Sigmoid colon (tissue), 6 donors: ENCODE measurements at regions not wholly inside any gene's neighbourhood (a gene's known extent, or its start where the extent isn't known, plus 50 kb on each side); places are given as distances from the start of the nearest gene placed in this dataset.

Source experiments
- DNase-seq: peaks from one replicate; pipeline ENCODE4 v3.0.0-alpha.2; 2019
- H3K27ac ChIP-seq, 4 donors: fragments of 200-600 bp; sonication (generic); one replicate each; pipeline ENCODE4 v1.5.1; 2016 to 2019; ENCODE audit warnings: mild to moderate bottlenecking in 1 of 4
- H3K27me3 ChIP-seq, 3 donors: fragments of 200-600 bp; sonication (generic); one replicate each; pipeline ENCODE4 v1.5.1; 2019; ENCODE audit warnings: mild to moderate bottlenecking in 1 of 3
- H3K36me3 ChIP-seq, 4 donors: fragments of 200-600 bp; sonication (generic); one replicate each; pipeline ENCODE4 v1.5.1; 2016 to 2019
- H3K4me1 ChIP-seq, 4 donors: fragments of 200-600 bp; sonication (generic); one replicate each; pipeline ENCODE4 v1.5.1; 2017 to 2019
- H3K4me3 ChIP-seq, 4 donors: fragments of 200-600 bp; sonication (generic); one replicate each; pipeline ENCODE4 v1.5.1; 2017 to 2019; ENCODE audit warnings: mild to moderate bottlenecking in 2 of 4, moderate library complexity in 1 of 4
- H3K9me3 ChIP-seq, 4 donors: fragments of 200-600 bp in 3 of 4; sonication (generic) in 3 of 4; one replicate each; pipeline versions ENCODE4 v1.5.1 to v1.6.1; 2013 to 2019
- CTCF ChIP-seq, 4 experiments: fragments of 450-650 bp in 3 of 4; fragments of 200-600 bp in 1 of 4; IDR thresholded peaks; one replicate each; pipeline ENCODE4 v1.5.1; 2016 to 2019; ENCODE audit warnings: antibody characterized with exemption in 4 of 4, mild to moderate bottlenecking in 3 of 4, moderate library complexity in 2 of 4
- EP300 ChIP-seq, 4 donors: sonication (generic); formaldehyde crosslinking; IDR thresholded peaks; one replicate each; pipeline ENCODE4 v1.6.1; 2017; ENCODE audit warnings: antibody characterized with exemption in 4 of 4
- POLR2A ChIP-seq, 2 donors: fragments of 450-650 bp; IDR thresholded peaks; one replicate each; pipeline ENCODE4 v1.6.1; 2016; ENCODE audit warnings: antibody characterized with exemption in 2 of 2, mild to moderate bottlenecking in 2 of 2, moderate library complexity in 2 of 2
- POLR2AphosphoS5 ChIP-seq, 4 donors: sonication (generic); formaldehyde crosslinking; IDR thresholded peaks; one replicate each; pipeline ENCODE4 v1.6.1; 2017; ENCODE audit warnings: antibody characterized with exemption in 4 of 4
- WGBS, 2 donors: extraction: QIAGEN DNeasy Blood & Tissue Kit; methylation state at CpG; one replicate each; pipeline ENCODE4 v1.1.7; 2013; 5-methylcytosine and 5-hydroxymethylcytosine counted together
- intact Hi-C: fragments of 100-400 bp; cut with DNase I; formaldehyde crosslinking; loops from one replicate; pipeline ENCODE4 v1.15.1; 2023
- donor health status: healthy with polysubstance abuse.
- donor health status: healthy.

GRCh38 chr20:4369798-4370124 lies 120.7 kb upstream of the ADRA1D start:
- intact Hi-C loops, result no loop called here
- TF ChIP-seq CTCF (IDR thresholded peaks at IDR 0.05) (no peak), POLR2A (IDR thresholded peaks at IDR 0.05) (no peak), POLR2AphosphoS5 (IDR thresholded peaks at IDR 0.05) (no peak), EP300 (IDR thresholded peaks at IDR 0.05) (no peak)

DNA sequence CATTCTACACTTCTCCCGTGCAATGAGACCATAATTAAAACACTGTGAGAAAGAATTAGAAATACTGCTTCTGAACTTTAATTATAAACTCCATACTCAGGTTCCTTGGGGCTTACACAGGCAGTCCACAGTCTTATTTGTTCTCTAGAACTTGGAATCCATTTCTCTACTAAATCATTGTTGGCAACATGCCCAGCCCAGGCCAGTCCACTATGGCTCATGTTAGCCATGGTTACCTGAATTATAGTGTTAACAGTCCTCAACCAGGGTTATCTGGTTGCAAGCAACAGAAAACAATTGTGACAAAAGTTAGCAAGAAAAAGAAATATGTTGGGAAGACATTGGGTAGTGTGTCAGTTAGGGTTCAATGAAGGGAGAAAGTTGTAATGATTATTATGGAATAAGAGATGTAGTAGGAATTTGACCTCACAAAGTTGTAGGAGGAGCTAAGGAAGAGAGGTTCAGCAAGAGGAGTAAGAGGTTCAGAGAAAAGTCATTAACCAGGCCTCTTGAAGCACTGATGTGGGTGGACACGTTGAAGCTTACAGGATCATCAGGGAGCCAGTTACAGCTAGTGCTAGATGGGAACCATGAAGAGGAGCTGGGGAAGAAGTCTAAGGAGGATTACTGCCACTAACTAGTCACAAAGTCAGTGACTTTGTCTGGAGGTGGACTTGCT lies 120.2 kb upstream of the ADRA1D start:
- Histone ChIP-seq H3K27me3 (no peaks in the 10 kb centered on the region), H3K4me1 (no peaks in the 10 kb centered on the region), H3K36me3 (no peaks in the 10 kb centered on the region), H3K9me3 (no peaks in the 10 kb centered on the region), H3K4me3 (no peak overlapping the region), H3K27ac (no peak overlapping the region)
- no peak for DNase-seq
- 70 to 71% methylated on average over 2 of the region's 2 CpGs for WGBS, 2 donors
- intact Hi-C loops, result no loop called here
- TF ChIP-seq CTCF (IDR thresholded peaks at IDR 0.05) (no peak), POLR2A (IDR thresholded peaks at IDR 0.05) (no peak), EP300 (IDR thresholded peaks at IDR 0.05) (no peak), POLR2AphosphoS5 (IDR thresholded peaks at IDR 0.05) (no peak)

More at GRCh38 chr20:4369798-4370124, 120.7 kb upstream of the ADRA1D start:
- Histone ChIP-seq H3K9me3 (no peaks in the 10 kb centered on the region), H3K36me3 (no peaks in the 10 kb centered on the region), H3K4me3 (no peak overlapping the region), H3K4me1 (no peaks in the 10 kb centered on the region), H3K27ac (no peak overlapping the region), H3K27me3 (no peaks in the 10 kb centered on the region)
- WGBS, 2 donors, result 40 to 75% methylated on average over 6 of the region's 6 CpGs
- DNase-seq, result no peak

DNA sequence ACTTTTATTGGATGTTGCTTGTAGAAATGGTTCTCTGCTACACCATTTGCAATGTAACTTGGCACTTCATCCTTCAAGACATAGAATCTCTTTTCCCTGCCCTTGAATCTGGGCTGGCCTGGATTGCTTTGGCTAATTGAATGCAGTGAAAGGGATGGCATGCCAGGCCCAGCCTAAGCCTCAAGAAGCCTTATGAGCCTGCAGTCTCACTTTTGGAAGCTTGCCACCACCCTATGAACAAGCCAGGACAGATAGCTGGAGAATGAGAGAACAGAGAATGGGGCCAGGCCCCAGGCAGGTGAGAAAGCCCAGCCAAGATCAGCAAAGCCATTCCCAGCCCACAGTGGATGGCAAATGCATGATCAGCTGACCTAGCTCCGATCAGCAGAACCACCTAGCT lies 117.0 kb upstream of the ADRA1D start:
- Histone ChIP-seq H3K9me3 (no peaks in the 10 kb centered on the region), H3K4me1 (no peaks in the 10 kb centered on the region), H3K36me3 (no peaks in the 10 kb centered on the region), H3K27me3 (no peaks in the 10 kb centered on the region), H3K27ac (no peak overlapping the region), H3K4me3 (no peak overlapping the region)
- WGBS, 2 donors, result 78 to 85% methylated on average over 1 of the region's 1 CpG
- intact Hi-C loops, result no loop called here
- no peak for DNase-seq
- TF ChIP-seq CTCF (IDR thresholded peaks at IDR 0.05), result no peak
- no peak for TF ChIP-seq POLR2A (IDR thresholded peaks at IDR 0.05)
- TF ChIP-seq POLR2AphosphoS5 (IDR thresholded peaks at IDR 0.05), result no peak
- TF ChIP-seq EP300 (IDR thresholded peaks at IDR 0.05), result no peak

DNA sequence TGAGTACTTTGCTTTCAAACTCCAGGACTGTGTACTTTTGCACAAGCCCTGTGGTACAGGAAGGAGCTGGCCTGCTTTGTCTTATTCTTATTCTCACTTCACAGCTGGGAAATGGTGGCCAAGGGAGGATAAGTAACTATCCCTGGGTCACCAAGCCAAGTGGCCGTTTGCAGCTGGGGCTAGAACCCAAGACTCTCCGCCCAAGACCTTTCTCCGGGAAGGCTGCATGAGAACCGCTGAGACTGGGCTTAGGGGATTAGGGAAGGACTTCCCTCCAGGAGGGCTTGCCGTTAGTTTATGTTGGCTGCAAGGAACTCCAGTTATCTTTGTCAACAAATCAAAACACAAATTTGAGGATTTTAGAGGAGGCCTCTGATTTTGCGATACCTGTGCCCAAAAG lies 109.5 kb upstream of the ADRA1D start:
- no peaks in the 10 kb centered on the region for H3K27me3 ChIP-seq
- H3K4me3 ChIP-seq, result no peak overlapping the region
- H3K9me3 ChIP-seq, result no peaks in the 10 kb centered on the region
- intact Hi-C loops, result no loop called here
- no peaks in the 10 kb centered on the region for H3K36me3 ChIP-seq
- TF ChIP-seq CTCF (IDR thresholded peaks at IDR 0.05), result no peak
- no peak for TF ChIP-seq POLR2A (IDR thresholded peaks at IDR 0.05)
- TF ChIP-seq POLR2AphosphoS5 (IDR thresholded peaks at IDR 0.05), result no peak
- no peak for TF ChIP-seq EP300 (IDR thresholded peaks at IDR 0.05)
- H3K4me1 ChIP-seq, result no peaks in the 10 kb centered on the region
- H3K27ac ChIP-seq, result no peak overlapping the region
- no peak for DNase-seq
- WGBS, 2 donors, result 70 to 76% methylated on average over 6 of the region's 6 CpGs

DNA sequence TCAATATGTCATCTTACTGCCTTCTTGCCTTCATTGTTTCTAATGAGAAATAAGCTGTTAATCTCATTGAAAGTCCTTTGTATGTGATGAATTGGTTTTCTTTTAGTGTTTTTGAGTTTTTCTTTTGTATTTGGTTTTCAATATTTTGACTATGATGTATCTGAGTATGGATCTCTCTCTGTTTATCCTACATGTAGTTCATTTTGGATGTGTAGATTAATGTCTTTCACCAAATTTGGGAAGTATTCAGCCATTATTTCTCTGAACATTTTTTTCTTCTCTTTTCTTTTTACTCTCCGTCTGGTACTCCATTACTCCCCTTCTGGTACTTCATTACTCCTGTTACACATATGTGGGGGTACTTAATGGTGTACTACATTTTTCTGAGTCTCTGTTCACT lies 103.3 kb upstream of the ADRA1D start:
- 89 to 95% methylated on average over 1 of the region's 1 CpG for WGBS, 2 donors
- no peaks in the 10 kb centered on the region for H3K4me1 ChIP-seq
- H3K36me3 ChIP-seq, result no peaks in the 10 kb centered on the region
- H3K27me3 ChIP-seq, result no peaks in the 10 kb centered on the region
- peaks cover 0 to 6% (median 1%) of the 10 kb centered on the region in 4 donors for H3K9me3 ChIP-seq
- intact Hi-C loops, result no loop called here
- no peak for DNase-seq
- TF ChIP-seq EP300 (IDR thresholded peaks at IDR 0.05), result no peak
- no peak for TF ChIP-seq POLR2AphosphoS5 (IDR thresholded peaks at IDR 0.05)
- TF ChIP-seq POLR2A (IDR thresholded peaks at IDR 0.05), result no peak
- TF ChIP-seq CTCF (IDR thresholded peaks at IDR 0.05), result no peak
- no peak overlapping the region for H3K4me3 ChIP-seq
- H3K27ac ChIP-seq, result no peak overlapping the region
